ENCODE measurements at regions not wholly inside any gene's neighbourhood (a gene's known extent, or its start where the extent isn't known, plus 50 kb on each side); places are given as distances from the start of the nearest gene placed in this dataset.

- no peak for FAIRE-seq
Observed at GRCh38 chr1:222015686-222016085, 273.8 kb upstream of the DUSP10 start.

DNA sequence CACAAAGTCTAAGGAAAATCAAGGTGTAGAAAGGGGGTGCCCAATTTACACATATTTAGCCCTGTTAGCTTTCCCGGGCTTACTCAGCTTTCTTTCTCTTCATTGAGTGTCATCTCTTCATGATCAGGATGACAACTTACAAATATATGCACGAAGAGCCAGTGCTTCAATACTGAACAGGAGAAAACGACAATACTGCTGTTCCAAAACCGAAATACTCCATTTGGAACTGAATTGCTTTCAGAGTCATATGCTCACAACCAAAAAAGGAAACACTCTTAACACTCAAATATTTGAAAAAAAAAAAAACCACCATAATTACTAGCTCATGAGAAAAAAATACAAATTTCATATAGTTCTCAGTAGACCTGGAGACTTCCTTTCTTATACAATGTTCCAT lies 272.1 kb upstream of the DUSP10 start:
- no peak for TF ChIP-seq EZH2 (IDR thresholded peaks at IDR 0.05; ENCODE audit: insufficient read depth, low read length)
- no peak for TF ChIP-seq CTCF (IDR thresholded peaks at IDR 0.05; ENCODE audit: insufficient read depth, low read depth, low read length)
- Mint-ChIP-seq H3K4me1 (ENCODE audit: low read depth, unreplicated experiment) (no peaks in the 10 kb centered on the region), H3K36me3 (ENCODE audit: low read depth, unreplicated experiment) (no peaks in the 10 kb centered on the region), H3K4me3 (ENCODE audit: unreplicated experiment) (no peak overlapping the region), H3K9me3 (ENCODE audit: unreplicated experiment) (peaks cover 5% of the 10 kb centered on the region), H3K27ac (ENCODE audit: unreplicated experiment) (no peak overlapping the region), H3K27me3 (ENCODE audit: low read depth, unreplicated experiment) (no peaks in the 10 kb centered on the region)
- H3K9me3 ChIP-seq (ENCODE audit: insufficient read depth, low read depth, low read length), result no peaks in the 10 kb centered on the region
- H3K27me3 ChIP-seq (ENCODE audit: insufficient read depth, low read length), result no peaks in the 10 kb centered on the region
- no peaks in the 10 kb centered on the region for H3K79me2 ChIP-seq (ENCODE audit: insufficient read depth, low read length)
- DNase-seq (ENCODE audit: low read depth) (no peak), FAIRE-seq (no peak)
- H3K4me3 ChIP-seq (ENCODE audit: insufficient read depth, low read depth, low read length), result no peak overlapping the region
- no peaks in the 10 kb centered on the region for H4K20me1 ChIP-seq (ENCODE audit: insufficient read depth, low read length)
- no peaks in the 10 kb centered on the region for H3K4me1 ChIP-seq (ENCODE audit: insufficient read depth, low read length)
- no peak overlapping the region for H3K4me2 ChIP-seq (ENCODE audit: low read length)
- no peaks in the 10 kb centered on the region for H3K36me3 ChIP-seq (ENCODE audit: insufficient read depth, low read length)
- H2AFZ ChIP-seq (ENCODE audit: low read depth, low read length), result no peak overlapping the region
- no peak overlapping the region for H3K9ac ChIP-seq (ENCODE audit: low read length)
- H3K27ac ChIP-seq (ENCODE audit: low read depth, low read length), result no peak overlapping the region

More at GRCh38 chr1:222015686-222016085, 273.8 kb upstream of the DUSP10 start:
- no peaks in the 10 kb centered on the region for H3K4me1 Mint-ChIP-seq (ENCODE audit: low read depth, unreplicated experiment)
- no peaks in the 10 kb centered on the region for H3K27me3 Mint-ChIP-seq (ENCODE audit: low read depth, unreplicated experiment)
- no peak for DNase-seq (ENCODE audit: low read depth)
- H2AFZ ChIP-seq (ENCODE audit: low read depth, low read length), result no peak overlapping the region
- TF ChIP-seq EZH2 (IDR thresholded peaks at IDR 0.05; ENCODE audit: insufficient read depth, low read length), result no peak
- TF ChIP-seq CTCF (IDR thresholded peaks at IDR 0.05; ENCODE audit: insufficient read depth, low read depth, low read length), result no peak
- H3K36me3 ChIP-seq (ENCODE audit: insufficient read depth, low read length), result no peaks in the 10 kb centered on the region
- H3K27ac ChIP-seq (ENCODE audit: low read depth, low read length), result no peak overlapping the region
- no peak overlapping the region for H3K4me3 ChIP-seq (ENCODE audit: insufficient read depth, low read depth, low read length)
- H3K27ac Mint-ChIP-seq (ENCODE audit: unreplicated experiment), result no peak overlapping the region
- no peaks in the 10 kb centered on the region for H3K36me3 Mint-ChIP-seq (ENCODE audit: low read depth, unreplicated experiment)
- H3K27me3 ChIP-seq (ENCODE audit: insufficient read depth, low read length), result no peaks in the 10 kb centered on the region
- no peaks in the 10 kb centered on the region for H3K4me1 ChIP-seq (ENCODE audit: insufficient read depth, low read length)
- H3K79me2 ChIP-seq (ENCODE audit: insufficient read depth, low read length), result no peaks in the 10 kb centered on the region
- peaks cover 3% of the 10 kb centered on the region for H3K9me3 Mint-ChIP-seq (ENCODE audit: unreplicated experiment)
- H3K9me3 ChIP-seq (ENCODE audit: insufficient read depth, low read depth, low read length), result no peaks in the 10 kb centered on the region
- H3K4me3 Mint-ChIP-seq (ENCODE audit: unreplicated experiment), result no peak overlapping the region
- H4K20me1 ChIP-seq (ENCODE audit: insufficient read depth, low read length), result no peaks in the 10 kb centered on the region
- no peak overlapping the region for H3K9ac ChIP-seq (ENCODE audit: low read length)
- H3K4me2 ChIP-seq (ENCODE audit: low read length), result no peak overlapping the region

- H3K27me3 Mint-ChIP-seq (ENCODE audit: low read depth, unreplicated experiment), result no peaks in the 10 kb centered on the region
- H3K27ac ChIP-seq (ENCODE audit: low read depth, low read length), result no peak overlapping the region
- no peaks in the 10 kb centered on the region for H3K36me3 Mint-ChIP-seq (ENCODE audit: low read depth, unreplicated experiment)
- H3K9me3 Mint-ChIP-seq (ENCODE audit: unreplicated experiment), result peaks cover 5% of the 10 kb centered on the region
- no peak overlapping the region for H2AFZ ChIP-seq (ENCODE audit: low read depth, low read length)
- H3K27ac Mint-ChIP-seq (ENCODE audit: unreplicated experiment), result no peak overlapping the region
- TF ChIP-seq CTCF (IDR thresholded peaks at IDR 0.05; ENCODE audit: insufficient read depth, low read depth, low read length) (no peak), EZH2 (IDR thresholded peaks at IDR 0.05; ENCODE audit: insufficient read depth, low read length) (no peak)
- no peaks in the 10 kb centered on the region for H3K4me1 ChIP-seq (ENCODE audit: insufficient read depth, low read length)
- DNase-seq (ENCODE audit: low read depth), result no peak
- H3K4me3 Mint-ChIP-seq (ENCODE audit: unreplicated experiment), result no peak overlapping the region
- H3K9me3 ChIP-seq (ENCODE audit: insufficient read depth, low read depth, low read length), result no peaks in the 10 kb centered on the region
- no peaks in the 10 kb centered on the region for H3K27me3 ChIP-seq (ENCODE audit: insufficient read depth, low read length)
- H3K79me2 ChIP-seq (ENCODE audit: insufficient read depth, low read length), result no peaks in the 10 kb centered on the region
- no peaks in the 10 kb centered on the region for H4K20me1 ChIP-seq (ENCODE audit: insufficient read depth, low read length)
- H3K4me2 ChIP-seq (ENCODE audit: low read length), result no peak overlapping the region
- no peaks in the 10 kb centered on the region for H3K36me3 ChIP-seq (ENCODE audit: insufficient read depth, low read length)
- H3K9ac ChIP-seq (ENCODE audit: low read length), result no peak overlapping the region
- H3K4me1 Mint-ChIP-seq (ENCODE audit: low read depth, unreplicated experiment), result peaks cover 5% of the 10 kb centered on the region
- H3K4me3 ChIP-seq (ENCODE audit: insufficient read depth, low read depth, low read length), result no peak overlapping the region
- no peak for FAIRE-seq
Observed at GRCh38 chr1:222012816-222013215, 270.9 kb upstream of the DUSP10 start.
